COLO668 (cell line): ENCODE measurements at regions not wholly inside any gene's neighbourhood (a gene's known extent, or its start where the extent isn't known, plus 50 kb on each side); places are given as distances from the start of the nearest gene placed in this dataset.

Source experiments
- DNase-seq: peaks from one replicate; lab custom pipeline; 2025; ENCODE audit not compliant: unreplicated experiment; lab: John Stamatoyannopoulos, UW

DNA sequence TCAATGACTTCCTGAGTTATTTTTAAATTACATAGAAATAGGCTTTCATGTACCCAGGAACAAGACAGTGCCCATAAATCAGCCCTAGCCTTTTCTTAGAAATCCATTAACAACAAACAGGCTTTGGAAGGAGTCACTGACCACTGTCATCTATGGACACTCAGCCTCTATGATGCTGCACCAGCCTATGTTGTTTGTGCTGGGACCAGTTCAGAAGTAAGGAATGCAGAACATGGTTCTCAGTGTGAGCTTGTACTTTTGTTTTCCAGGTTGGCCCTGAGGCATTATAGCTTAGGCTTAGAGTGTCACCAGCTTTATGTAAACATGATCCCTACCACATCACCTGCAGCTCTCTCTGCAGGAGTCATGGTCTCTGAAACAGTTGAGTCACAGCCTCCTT, 335.7 kb upstream of the CDH7 start:
- peak; percentile 56 for DNase-seq

DNA sequence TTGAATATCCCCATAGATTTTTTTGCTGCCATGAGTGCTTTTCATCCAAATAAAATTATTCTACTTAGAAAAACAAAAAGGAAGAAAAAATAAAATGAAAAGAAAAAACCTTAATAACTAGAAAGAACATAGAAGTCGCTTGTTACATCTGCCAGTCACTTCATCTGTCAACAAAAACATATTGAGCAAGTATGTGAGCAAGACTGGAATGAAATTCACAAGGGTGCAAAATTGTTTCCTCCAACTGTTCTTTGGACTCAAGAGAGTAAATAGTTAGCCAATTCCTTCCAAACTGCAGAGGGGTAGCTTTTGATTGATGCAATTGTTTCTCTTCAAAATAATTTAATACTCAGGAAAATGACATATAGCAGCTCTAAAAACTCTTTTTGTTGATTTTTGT, 336.3 kb upstream of the CDH7 start:
- DNase-seq, result no peak

DNA sequence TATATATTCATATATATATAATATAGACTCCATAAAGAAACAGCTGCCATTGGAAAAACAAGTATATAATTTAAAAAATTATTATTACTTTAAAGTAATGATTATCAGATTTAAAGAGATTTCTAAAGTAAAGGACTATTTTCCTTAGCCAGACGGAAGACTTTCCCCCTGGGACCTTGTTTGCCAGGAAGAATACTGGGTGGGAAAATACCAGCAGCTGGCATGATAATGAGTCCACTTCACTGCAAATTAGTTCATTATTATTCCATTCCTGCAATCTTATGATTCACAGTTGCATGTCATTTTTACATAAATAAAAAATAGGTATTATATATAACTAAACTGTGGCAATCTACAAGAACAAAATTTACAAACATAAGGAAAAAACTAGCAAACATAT, 339.8 kb upstream of the CDH7 start:
- DNase-seq, result no peak

DNA sequence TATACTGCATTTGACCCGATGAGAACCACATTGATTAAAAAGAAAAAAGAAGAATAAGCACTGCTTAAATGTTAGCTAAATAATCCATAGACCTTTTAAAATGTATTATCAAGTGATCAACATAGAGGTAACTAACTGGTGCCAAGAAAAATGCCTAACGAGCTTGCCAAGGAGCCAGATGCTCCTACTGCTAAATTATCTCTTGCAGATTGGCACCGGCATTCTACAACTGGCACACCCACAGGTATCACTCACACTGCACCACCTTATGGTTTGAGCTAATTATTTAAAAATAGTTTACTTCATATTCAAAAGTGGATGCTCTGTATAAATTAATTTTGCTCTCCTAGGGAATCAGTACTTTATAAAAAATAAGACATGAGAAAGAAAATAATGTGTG, 341.6 kb upstream of the CDH7 start:
- DNase-seq, result no peak

DNA sequence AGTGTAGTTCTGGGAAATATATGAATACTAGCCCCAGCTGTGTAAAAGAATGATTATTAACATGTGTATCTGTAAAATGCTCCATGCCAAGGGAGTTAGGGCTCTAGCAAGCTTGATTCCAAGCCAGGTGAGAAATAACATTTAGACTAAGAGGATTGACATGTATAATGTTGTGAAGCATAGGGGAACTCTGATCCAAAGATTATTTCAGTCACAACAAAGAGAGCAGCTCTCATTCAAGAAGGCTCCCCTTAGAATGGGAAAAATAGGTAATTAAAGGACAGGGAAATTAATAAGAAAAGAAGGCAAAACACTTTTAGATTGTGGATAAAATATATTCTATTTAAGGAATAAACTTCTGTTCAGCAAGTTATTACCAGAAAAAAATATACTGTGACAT, 347.3 kb upstream of the CDH7 start:
- DNase-seq, result no peak

DNA sequence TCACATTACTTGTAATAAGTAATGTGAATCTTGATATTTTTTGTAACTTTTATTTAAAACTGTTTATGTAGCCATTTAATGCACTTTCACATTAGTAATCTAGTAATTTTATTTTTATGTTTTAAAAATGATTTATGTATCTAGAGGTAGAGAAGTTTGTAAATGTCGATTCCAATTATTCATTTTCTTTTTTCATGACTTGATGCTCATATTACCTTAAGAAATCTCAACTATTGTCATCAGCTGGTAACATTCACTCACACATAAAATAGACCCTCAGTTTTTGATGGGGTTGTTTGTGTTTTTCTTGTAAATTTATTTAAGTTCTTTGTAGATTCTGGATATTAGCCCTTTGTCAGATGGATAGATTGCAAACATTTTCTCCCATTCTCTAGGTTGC, 351.7 kb upstream of the CDH7 start:
- no peak for DNase-seq

DNA sequence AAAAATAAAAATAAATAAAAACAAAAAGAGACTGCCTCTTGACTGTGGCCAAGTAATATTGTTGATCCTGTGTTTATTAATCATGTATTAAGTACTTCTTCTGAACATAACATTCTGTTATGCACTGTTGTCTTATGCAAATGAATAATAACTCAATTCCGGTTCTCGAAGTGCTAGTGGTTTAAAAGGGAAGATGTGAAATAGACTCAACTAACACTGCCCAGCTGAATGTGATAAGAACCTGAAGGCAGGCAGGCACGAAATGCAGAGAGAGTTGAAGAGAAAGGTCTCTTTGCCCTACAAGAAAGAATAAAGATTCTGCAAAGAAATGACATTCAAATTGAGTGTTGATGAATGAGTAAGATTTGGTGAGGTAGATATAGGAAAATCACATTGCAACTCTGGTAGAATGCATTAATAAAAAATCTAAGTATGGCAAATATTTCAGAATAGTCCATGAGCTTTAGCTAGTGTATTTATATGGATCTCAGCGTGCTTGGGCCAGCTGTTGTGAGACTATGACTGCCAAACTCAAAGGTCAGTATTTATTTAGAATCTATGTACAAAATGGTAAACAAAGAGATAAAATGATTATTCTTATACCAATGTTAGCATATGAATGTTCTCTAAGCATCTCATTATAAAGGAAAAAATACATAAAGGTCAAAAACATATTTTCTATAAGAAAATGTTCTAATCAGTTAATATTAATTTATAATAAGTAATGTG, 352.3 kb upstream of the CDH7 start:
- DNase-seq, result no peak

DNA sequence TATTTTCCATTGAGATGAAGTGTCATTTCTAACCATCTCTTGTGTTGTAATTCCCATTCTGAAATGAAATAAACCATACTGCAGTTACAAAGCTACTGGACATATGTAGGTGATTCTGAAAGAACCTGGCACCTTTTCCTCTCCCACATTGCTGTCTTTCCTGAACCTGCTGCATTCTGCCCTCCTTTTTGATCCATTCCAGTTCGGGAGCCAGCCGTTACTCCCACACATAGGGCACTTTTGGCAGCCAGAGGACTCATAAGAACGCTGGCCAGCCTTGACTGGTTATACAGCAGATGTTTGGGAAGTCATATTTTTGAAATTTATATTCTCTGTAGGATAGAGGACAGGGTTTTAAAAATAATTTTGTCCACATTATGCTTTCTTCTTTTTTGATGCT, 369.8 kb upstream of the CDH7 start:
- DNase-seq, result no peak

DNA sequence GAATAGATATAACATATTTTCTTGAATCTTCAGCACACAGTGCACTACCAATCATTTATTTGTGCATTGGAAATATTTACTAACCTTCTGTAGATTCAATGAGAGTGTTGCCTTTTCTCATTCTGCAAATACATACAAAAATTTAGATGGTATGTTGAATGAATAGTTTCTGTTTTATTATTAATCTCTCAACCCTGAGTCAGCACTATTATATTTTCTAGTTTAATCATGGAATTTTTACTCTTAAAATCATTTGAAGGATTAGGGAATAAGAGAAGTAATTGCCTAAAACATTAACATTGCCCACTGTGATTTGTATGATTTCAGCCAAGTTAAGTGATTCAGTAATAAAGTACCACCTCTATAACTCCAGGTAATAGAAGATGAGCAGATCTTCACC, 370.2 kb upstream of the CDH7 start:
- no peak for DNase-seq

DNA sequence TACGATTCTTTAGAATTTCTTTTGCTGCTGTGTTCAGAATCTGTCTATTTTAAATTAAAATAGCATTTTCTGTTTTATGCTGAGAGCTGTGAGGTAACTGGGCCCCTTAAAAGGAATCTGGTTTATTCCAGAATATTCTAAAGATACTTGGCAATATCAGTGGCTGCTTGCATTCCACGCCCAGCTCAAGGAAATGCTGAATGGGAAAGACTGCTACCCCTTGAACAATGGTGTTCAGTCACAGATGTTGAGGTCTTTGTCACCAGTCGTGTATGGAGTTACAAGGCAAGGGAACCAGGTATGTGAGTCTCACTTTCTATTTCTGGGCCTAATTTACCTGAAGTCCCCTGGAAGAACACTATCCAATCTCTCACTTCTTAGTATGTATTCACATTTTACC, 377.9 kb upstream of the CDH7 start:
- DNase-seq, result no peak

DNA sequence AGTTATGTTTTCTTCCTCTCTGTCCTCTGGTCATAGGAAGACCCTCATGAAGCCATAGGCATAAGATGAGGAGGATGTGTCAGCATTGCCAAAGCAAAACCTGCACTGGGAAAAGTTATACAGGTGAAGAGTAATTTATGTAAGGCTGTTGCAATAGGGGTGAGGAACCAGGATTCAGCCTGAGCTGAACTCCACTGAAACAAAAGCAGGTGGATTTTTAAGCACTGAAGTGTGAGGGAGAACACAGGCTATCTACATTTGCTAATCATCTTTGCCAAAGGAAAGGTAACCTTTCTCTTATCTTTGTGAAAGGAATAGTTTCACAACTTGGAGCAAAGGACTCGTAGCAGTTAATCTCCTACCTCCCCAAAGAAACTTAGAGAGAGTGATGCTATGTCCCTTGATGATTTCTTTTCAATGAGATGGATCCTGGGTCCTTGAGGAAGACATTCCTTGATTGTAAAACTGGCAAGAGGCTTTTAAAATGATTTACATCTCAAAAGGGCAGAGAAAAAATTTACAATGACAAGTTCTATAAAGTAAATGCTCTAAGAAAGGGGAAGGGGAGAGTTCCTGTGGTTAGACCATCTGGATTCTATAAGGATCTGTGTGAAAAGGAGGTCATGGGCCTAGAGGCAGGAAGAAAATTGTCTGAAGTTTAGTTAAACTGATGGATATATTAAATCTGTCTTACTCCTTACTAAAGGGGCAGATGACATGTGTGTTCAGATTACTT, 385.4 kb upstream of the CDH7 start:
- no peak for DNase-seq

DNA sequence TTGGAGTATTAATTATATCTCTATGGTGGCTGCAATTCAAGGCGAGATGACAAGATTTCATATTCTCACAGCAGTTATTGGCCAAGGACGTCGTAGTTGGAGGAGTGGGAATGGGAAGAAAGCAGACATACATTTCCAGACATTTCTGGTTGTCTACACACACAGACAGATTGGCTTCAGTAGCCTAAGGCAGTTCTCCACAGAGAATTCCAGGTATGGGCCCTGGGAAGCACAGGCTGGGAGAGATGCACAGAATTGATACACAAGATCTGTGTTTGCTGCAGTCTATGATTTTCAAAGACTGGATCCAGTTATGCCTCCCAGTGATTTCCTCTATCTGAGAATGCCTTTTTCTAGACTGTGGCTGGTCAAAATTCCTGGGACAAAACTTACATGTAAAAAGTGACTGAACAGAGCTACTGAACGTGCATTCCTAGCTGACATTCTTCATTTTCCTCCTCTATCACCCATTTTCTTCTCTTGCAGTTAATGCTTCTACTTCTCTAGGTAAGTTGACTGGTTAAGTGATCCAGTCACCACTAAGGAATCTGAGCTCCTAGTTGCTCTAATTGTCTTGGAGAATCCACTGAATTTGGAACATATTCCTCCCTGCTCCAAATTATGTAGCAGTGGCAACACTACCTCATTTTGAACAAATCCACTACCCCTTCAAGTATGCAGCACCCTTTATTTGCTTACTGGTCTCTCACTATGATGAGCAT, 386.7 kb upstream of the CDH7 start:
- DNase-seq, result no peak

DNA sequence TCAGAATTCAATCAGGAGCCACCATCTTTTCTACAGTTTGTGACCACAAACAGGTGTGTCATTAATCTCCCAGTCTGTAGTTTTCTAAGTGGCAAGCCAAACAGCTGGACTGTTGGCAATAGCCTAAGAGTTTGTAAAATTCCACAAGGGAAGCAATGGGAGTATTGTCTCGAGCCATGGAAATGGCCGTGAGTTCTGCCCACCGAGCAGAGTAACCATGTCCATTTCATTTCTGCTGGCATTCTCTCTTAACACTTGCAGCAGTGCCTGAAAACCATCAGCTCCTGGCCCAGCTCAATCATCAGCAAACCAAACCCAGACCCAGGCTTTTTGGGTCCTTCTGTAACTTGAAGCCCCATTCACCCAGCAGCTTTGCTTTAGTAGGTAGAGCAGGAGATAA, 387.8 kb upstream of the CDH7 start:
- no peak for DNase-seq

DNA sequence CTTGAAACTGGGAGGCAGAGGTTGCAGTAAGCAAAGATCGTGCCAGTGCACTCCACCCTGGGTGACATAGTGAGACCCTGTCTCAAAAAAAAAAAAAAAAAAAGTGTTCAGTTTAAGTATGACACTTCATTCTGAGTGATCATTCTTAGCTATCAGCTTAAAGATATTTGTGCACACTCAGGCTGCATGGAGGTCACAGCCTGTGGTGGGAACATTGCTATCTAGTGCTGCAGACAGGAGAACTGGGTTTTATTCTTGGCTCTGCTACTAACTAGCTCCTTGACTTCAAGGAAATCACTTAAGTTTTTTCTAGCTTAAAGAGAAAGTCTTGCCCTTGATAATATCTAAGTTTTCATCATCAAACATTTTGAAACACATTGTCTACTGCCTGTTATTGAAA, 391.3 kb upstream of the CDH7 start:
- DNase-seq, result no peak

DNA sequence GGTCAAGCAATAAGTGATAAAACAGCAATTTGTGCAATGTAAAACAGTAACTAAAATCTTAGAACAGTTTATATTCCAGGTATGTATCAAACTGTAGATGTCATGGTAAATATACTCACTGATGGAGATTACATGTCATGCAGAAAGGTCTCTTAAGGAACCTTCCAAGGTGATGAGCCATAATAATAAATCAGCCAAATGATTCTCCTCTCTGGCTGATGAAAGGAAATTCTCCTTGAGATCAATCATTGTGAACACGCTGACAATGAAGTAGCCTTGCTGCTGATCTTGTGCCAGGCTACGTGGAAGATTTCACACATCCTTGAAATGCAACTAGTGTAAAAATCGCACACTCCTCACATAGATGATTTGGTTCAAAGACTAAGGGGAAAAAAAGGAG, 392.5 kb upstream of the CDH7 start:
- DNase-seq, result no peak

DNA sequence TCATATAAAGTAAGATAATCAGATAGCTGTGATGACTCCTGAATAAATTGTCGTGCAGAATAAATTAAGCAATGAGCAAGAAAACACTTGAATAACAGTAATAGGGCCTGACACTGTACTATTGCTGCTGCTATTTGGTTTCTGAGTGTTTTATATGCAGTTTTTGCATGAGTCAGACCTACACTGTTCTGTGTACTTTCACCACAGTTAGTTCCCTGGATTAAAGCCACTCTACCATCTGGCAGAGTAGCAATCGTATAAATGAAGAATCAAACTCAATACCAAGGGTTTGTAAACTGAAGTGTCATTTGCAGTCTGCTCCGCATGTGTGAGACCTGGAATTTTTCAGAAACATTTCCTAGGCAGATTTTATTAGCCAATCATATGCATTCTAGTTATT, 398.6 kb upstream of the CDH7 start:
- DNase-seq, result no peak

DNA sequence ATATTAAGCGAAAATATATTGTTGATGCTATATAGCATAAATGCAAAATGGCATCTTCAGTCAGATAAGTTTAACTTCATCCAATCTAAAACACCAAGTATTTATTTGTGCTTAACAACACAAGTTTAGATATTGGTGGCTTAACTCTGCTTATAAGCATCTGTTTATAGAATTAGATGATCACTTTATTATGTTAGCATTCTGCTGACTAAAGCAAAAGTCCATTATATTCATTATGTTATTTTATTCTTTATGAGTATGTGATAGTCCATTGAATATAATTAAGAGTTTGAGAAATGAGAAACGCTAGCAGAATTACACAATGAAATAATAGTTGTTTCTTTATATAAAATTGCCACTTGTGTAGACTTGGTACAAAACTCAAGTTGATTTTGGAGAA, 401.2 kb upstream of the CDH7 start:
- no peak for DNase-seq

DNA sequence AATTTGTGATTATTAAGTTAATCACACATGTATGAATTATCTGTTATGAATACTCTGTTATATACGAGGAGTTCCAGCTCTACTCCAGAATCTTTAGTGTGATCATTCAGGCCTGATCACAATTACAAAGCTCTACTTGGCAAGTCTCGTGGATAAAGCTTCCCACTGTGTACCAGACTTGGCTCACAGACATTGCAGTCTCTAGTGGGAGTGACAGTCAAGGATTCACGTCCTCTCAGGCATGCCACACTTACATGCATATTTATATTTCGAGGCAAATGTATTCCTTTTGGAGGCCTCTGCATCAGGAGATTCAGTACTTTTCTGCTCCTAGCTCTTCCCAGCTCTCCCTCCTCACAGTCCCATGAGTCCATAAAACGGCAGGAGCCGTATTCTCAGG, 403.4 kb upstream of the CDH7 start:
- no peak for DNase-seq

DNA sequence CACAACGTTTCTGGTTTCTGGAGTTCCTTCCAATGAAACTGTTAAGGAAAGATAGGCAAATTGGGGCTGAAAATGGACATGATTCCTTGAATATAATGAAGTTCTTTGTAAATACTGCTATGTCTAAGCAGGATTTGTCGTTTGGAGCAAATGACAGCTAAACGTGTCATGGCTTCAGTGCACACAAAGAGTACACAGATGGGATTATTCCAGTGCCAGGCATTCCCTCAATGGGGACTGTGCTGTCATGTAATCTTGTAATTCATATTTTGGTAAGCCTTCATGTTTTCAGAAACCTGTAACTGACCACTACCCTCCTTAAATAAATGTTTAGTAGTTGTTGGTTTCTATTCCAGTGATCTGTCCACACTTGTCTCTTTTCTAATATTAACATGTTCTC, 404.7 kb upstream of the CDH7 start:
- DNase-seq, result no peak

DNA sequence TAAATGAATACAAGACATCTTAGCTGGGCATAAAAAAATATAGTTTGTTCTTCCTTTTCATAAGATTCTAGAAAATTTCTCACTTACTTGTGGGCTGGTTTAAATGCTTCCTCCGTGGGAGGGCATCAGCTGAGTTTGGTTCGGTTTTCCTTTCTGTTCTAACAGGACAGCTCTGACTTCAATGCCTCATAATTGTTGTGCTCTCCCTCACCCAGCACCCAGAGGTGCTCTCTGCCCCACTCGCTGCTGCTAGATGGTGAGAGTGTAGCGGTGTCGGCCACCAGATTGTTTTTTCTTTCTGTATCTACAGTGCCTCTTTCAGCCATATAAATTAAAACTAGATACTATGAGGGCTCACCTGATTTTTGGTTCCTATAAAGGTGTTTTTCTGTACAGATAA, 407.2 kb upstream of the CDH7 start:
- no peak for DNase-seq

DNA sequence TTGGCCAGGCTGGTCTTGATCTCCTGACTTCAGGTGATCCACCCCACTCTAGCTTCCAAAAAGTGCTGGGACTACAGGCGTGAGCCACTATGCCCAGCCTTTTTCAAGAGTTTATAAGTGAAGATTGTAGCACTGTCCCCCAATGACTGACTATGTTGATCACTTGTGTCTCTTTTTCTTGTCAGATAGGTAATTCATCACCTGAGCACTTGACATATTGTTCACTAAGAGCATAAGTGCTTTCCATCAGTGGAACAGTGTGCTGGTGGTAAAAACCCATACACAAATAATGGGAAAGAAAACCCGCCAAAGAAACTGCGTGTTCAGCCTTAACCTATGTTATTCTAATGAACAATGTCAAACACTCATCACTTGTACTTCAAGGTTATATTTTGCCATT, 414.4 kb upstream of the CDH7 start:
- no peak for DNase-seq

DNA sequence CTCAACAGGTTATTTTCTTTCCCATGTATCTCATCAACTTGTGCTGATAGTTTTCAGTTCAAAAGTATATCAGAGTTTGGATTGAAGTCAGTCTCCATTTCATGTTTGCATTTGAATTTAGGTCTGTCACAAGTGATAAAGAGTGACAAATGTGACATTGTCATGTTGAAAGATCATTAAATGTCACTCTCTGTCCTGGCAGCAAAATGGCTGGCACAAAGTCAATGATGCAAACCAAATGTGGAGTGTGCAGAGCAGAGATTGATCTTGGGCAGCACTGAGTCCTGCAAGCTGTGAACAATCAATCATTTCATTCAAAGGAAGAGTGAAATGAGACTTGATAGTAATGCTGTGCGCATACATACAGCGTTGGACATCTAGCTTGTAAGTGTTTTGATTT, 421.8 kb upstream of the CDH7 start:
- no peak for DNase-seq
